T-cell (primary cell): ENCODE measurements at regions not wholly inside any gene's neighbourhood (a gene's known extent, or its start where the extent isn't known, plus 50 kb on each side); places are given as distances from the start of the nearest gene placed in this dataset.

ENCODE experiments used
- ATAC-seq, 4 experiments: fragments of 200-7000 bp in 3 of 4; fragments of 150-1000 bp in 1 of 4; cut with Tn5 transposase; replicated peaks in 1 of 4; 1 replicate in 3 of 4; 2 replicates in 1 of 4; pipeline ENCODE4 v1.10.0; 2021; ENCODE audit warnings: moderate library complexity in 3 of 4, mild to moderate bottlenecking in 2 of 4, moderate number of reproducible peaks in 1 of 4
- CTCF ChIA-PET, 2 donors: fragments of 300-600 bp; sonication (Branson Sonifier 250); formaldehyde crosslinking; loops; one replicate each; lab custom pipeline; 2022; ENCODE audit warnings: antibody characterized with exemption in 2 of 2; lab: Charles Lee
- POLR2A ChIA-PET, 2 donors: fragments of 300-600 bp; sonication (Branson Sonifier 250); formaldehyde crosslinking; loops; one replicate each; lab custom pipeline; 2022; ENCODE audit warnings: antibody characterized with exemption in 2 of 2; lab: Charles Lee
- DNase-seq, 35 experiments: peaks; one replicate each; pipeline versions ENCODE4 v3.0.0 to v3.0.0-alpha.2; 2013 to 2023
- H3K27ac ChIP-seq: one replicate; pipeline ENCODE4 v1.5.1; 2013; ENCODE audit warnings: low read length
- H3K27me3 ChIP-seq, 2 experiments: replicated peaks in 1 of 2; 1 replicate in 1 of 2; 2 replicates in 1 of 2; pipeline versions ENCODE4 v1.6.1 to v1.7.0; 2013; ENCODE audit warnings: low read length in 1 of 2, mixed read lengths in 1 of 2; ENCODE audit not compliant: control insufficient read depth in 2 of 2, insufficient read depth in 2 of 2; ENCODE audit errors: extremely low read depth in 1 of 2
- H3K36me3 ChIP-seq, 2 donors: 1 replicate in 1 of 2; 2 replicates in 1 of 2; pipeline versions ENCODE4 v1.6.1 to v1.7.0; 2013; ENCODE audit warnings: low read length in 1 of 2; ENCODE audit not compliant: control insufficient read depth in 2 of 2, insufficient read depth in 1 of 2; ENCODE audit errors: extremely low read depth in 1 of 2
- H3K4me1 ChIP-seq, 2 experiments: 1 replicate in 1 of 2; 2 replicates in 1 of 2; pipeline versions ENCODE4 v1.6.1 to v1.7.0; 2013; ENCODE audit warnings: low read length in 2 of 2, mixed read lengths in 1 of 2; ENCODE audit not compliant: insufficient read depth in 2 of 2, control insufficient read depth in 1 of 2; ENCODE audit errors: extremely low read depth in 1 of 2
- H3K4me3 ChIP-seq, 2 donors: 1 replicate in 1 of 2; 2 replicates in 1 of 2; pipeline versions ENCODE4 v1.5.1 to v1.7.0; 2013; ENCODE audit warnings: mild to moderate bottlenecking in 2 of 2, low read length in 1 of 2, moderate library complexity in 1 of 2; ENCODE audit not compliant: control insufficient read depth in 1 of 2; ENCODE audit errors: extremely low read depth in 1 of 2
- H3K9me3 ChIP-seq: 2 replicates; pipeline ENCODE4 v1.7.0; 2013
- H3K27ac Mint-ChIP-seq, 2 donors: one replicate each; pipeline ENCODE4 v1.8.0; 2020 to 2021; ENCODE audit warnings: mild to moderate bottlenecking in 2 of 2, mixed read lengths in 2 of 2
- H3K27me3 Mint-ChIP-seq, 2 donors: one replicate each; pipeline ENCODE4 v1.8.0; 2021 to 2022; ENCODE audit warnings: mixed read lengths in 2 of 2
- H3K36me3 Mint-ChIP-seq: one replicate; pipeline ENCODE4 v1.8.0; 2021; ENCODE audit warnings: mixed read lengths
- H3K4me1 Mint-ChIP-seq, 3 donors: one replicate each; pipeline ENCODE4 v1.8.0; 2020 to 2022; ENCODE audit warnings: mixed read lengths in 3 of 3, mild to moderate bottlenecking in 1 of 3
- H3K4me3 Mint-ChIP-seq, 3 donors: one replicate each; pipeline ENCODE4 v1.8.0; 2020 to 2022; ENCODE audit warnings: mild to moderate bottlenecking in 3 of 3, mixed read lengths in 3 of 3, moderate library complexity in 3 of 3
- H3K9me3 Mint-ChIP-seq, 3 donors: one replicate each; pipeline ENCODE4 v1.8.0; 2020 to 2022; ENCODE audit warnings: mixed read lengths in 3 of 3
- WGBS: methylation state at CpG from one replicate; pipeline ENCODE4 v1.1.5; 2013; ENCODE audit warnings: missing lambda C conversion rate; ENCODE audit not compliant: insufficient coverage; 5-methylcytosine and 5-hydroxymethylcytosine counted together

- Mint-ChIP-seq H3K36me3 (no peaks in the 10 kb centered on the region), H3K27me3 (peaks cover 7 to 13% of the 10 kb centered on the region in 2 donors), H3K4me1 (no peaks in the 10 kb centered on the region), H3K27ac (no peak overlapping the region), H3K9me3 (no peaks in the 10 kb centered on the region), H3K4me3 (no peak overlapping the region)
- no CpG with 5 or more reads among the region's 1 CpG for WGBS
- no peaks in the 10 kb centered on the region for H3K9me3 ChIP-seq
- H3K27ac ChIP-seq = no peak overlapping the region
- no peaks in the 10 kb centered on the region for H3K36me3 ChIP-seq
- ATAC-seq (no peak), DNase-seq (no peak)
- ChIA-PET CTCF (interaction anchor here in 1 of 2 donors (0.6 to 1.5 kb wide), 2 partner anchors 10 to 816 kb away, joined by 3 read pairs; no protein-coding TSS in a partner anchor), POLR2A (no interaction called here)
- H3K27me3 ChIP-seq = no peaks in the 10 kb centered on the region
- no peak overlapping the region for H3K4me3 ChIP-seq
- H3K4me1 ChIP-seq = no peaks in the 10 kb centered on the region
Observed at GRCh38 chr2:138842341-138842740, 62.2 kb upstream of the NXPH2 start.

GRCh38 chr2:138841459-138841858, 61.3 kb upstream of the NXPH2 start:
- POLR2A ChIA-PET = no interaction called here
- Mint-ChIP-seq H3K36me3 (no peaks in the 10 kb centered on the region), H3K27ac (no peak overlapping the region), H3K27me3 (peaks cover 7 to 13% of the 10 kb centered on the region in 2 donors), H3K9me3 (no peaks in the 10 kb centered on the region), H3K4me1 (no peaks in the 10 kb centered on the region), H3K4me3 (no peak overlapping the region)
- Histone ChIP-seq H3K27ac (no peak overlapping the region), H3K36me3 (no peaks in the 10 kb centered on the region), H3K27me3 (no peaks in the 10 kb centered on the region), H3K9me3 (no peaks in the 10 kb centered on the region), H3K4me1 (no peaks in the 10 kb centered on the region), H3K4me3 (no peak overlapping the region)
- no peak for DNase-seq
- WGBS = 100% methylated on average over 2 of the region's 3 CpGs
- ATAC-seq = no peak
- CTCF ChIA-PET = interaction anchor here in 1 of 2 donors (1.5 kb wide), 1 partner anchor 9 kb away, joined by 3 read pairs; no protein-coding TSS in a partner anchor

GRCh38 chr2:138838851-138839620, 58.8 kb upstream of the NXPH2 start:
- no peaks in the 10 kb centered on the region for H3K27me3 ChIP-seq
- ATAC-seq = no peak
- H3K9me3 Mint-ChIP-seq = no peaks in the 10 kb centered on the region
- H3K4me1 ChIP-seq = no peaks in the 10 kb centered on the region
- 42% methylated on average over 2 of the region's 6 CpGs for WGBS
- no peak overlapping the region for H3K27ac ChIP-seq
- CTCF ChIA-PET = interaction anchor here in 1 of 2 donors (0.7 kb wide), 1 partner anchor 12 kb away, joined by 3 read pairs; no protein-coding TSS in a partner anchor
- H3K36me3 ChIP-seq = no peaks in the 10 kb centered on the region
- no peak for DNase-seq
- no peak overlapping the region for H3K4me3 ChIP-seq
- no peaks in the 10 kb centered on the region for H3K4me1 Mint-ChIP-seq
- no peaks in the 10 kb centered on the region for H3K9me3 ChIP-seq
- H3K27me3 Mint-ChIP-seq = peaks cover 7 to 13% of the 10 kb centered on the region in 2 donors
- POLR2A ChIA-PET = no interaction called here
- no peak overlapping the region for H3K27ac Mint-ChIP-seq
- no peak overlapping the region for H3K4me3 Mint-ChIP-seq
- no peaks in the 10 kb centered on the region for H3K36me3 Mint-ChIP-seq

GRCh38 chr2:138831691-138832090, 51.5 kb upstream of the NXPH2 start:
- H3K4me3 ChIP-seq = no peak overlapping the region
- POLR2A ChIA-PET = no interaction called here
- H3K9me3 ChIP-seq = no peaks in the 10 kb centered on the region
- no peak overlapping the region for H3K27ac Mint-ChIP-seq
- no peaks in the 10 kb centered on the region for H3K36me3 Mint-ChIP-seq
- H3K27ac ChIP-seq = no peak overlapping the region
- H3K36me3 ChIP-seq = no peaks in the 10 kb centered on the region
- no peak for ATAC-seq
- peaks cover 0 to 3% of the 10 kb centered on the region in 2 donors for H3K27me3 Mint-ChIP-seq
- no peaks in the 10 kb centered on the region for H3K4me1 ChIP-seq
- DNase-seq = no peak
- H3K9me3 Mint-ChIP-seq = no peaks in the 10 kb centered on the region
- H3K4me3 Mint-ChIP-seq = no peak overlapping the region
- no CpG with 5 or more reads among the region's 1 CpG for WGBS
- no peaks in the 10 kb centered on the region for H3K27me3 ChIP-seq
- CTCF ChIA-PET = interaction anchor here in 1 of 2 donors (1.5 kb wide), 1 partner anchor 11 kb away, joined by 3 read pairs; no protein-coding TSS in a partner anchor
- no peaks in the 10 kb centered on the region for H3K4me1 Mint-ChIP-seq

GRCh38 chr2:138831154-138831553, 51.0 kb upstream of the NXPH2 start:
- Mint-ChIP-seq H3K27ac (no peak overlapping the region), H3K4me1 (no peaks in the 10 kb centered on the region), H3K9me3 (no peaks in the 10 kb centered on the region), H3K27me3 (peaks cover 0 to 8% of the 10 kb centered on the region in 2 donors), H3K36me3 (no peaks in the 10 kb centered on the region), H3K4me3 (no peak overlapping the region)
- CTCF ChIA-PET = no interaction called here
- H3K27me3 ChIP-seq = no peaks in the 10 kb centered on the region
- POLR2A ChIA-PET = no interaction called here
- ATAC-seq (no peak), DNase-seq (no peak)
- H3K36me3 ChIP-seq = no peaks in the 10 kb centered on the region
- no peaks in the 10 kb centered on the region for H3K4me1 ChIP-seq
- no peak overlapping the region for H3K4me3 ChIP-seq
- H3K9me3 ChIP-seq = no peaks in the 10 kb centered on the region
- WGBS = no CpG with 5 or more reads among the region's 2 CpGs
- H3K27ac ChIP-seq = no peak overlapping the region

- Mint-ChIP-seq H3K9me3 (no peaks in the 10 kb centered on the region), H3K27me3 (peaks cover 0 to 10% of the 10 kb centered on the region in 2 donors), H3K27ac (no peak overlapping the region), H3K4me1 (no peaks in the 10 kb centered on the region), H3K4me3 (no peak overlapping the region), H3K36me3 (no peaks in the 10 kb centered on the region)
- ChIA-PET CTCF (no interaction called here), POLR2A (no interaction called here)
- no peak overlapping the region for H3K4me3 ChIP-seq
- ATAC-seq (no peak), DNase-seq (no peak)
- no peaks in the 10 kb centered on the region for H3K4me1 ChIP-seq
- no peaks in the 10 kb centered on the region for H3K36me3 ChIP-seq
- H3K27ac ChIP-seq = no peak overlapping the region
- no CpG with 5 or more reads among the region's 2 CpGs for WGBS
- no peaks in the 10 kb centered on the region for H3K27me3 ChIP-seq
- H3K9me3 ChIP-seq = no peaks in the 10 kb centered on the region
Observed at GRCh38 chr2:138830547-138830946, 50.4 kb upstream of the NXPH2 start.
